Fibroblast of gingiva (primary cell): ENCODE measurements at regions not wholly inside any gene's neighbourhood (a gene's known extent, or its start where the extent isn't known, plus 50 kb on each side); places are given as distances from the start of the nearest gene placed in this dataset.

Experiments used
- DNase-seq: peaks from one replicate; pipeline ENCODE4 v3.0.0-alpha.2; 2011; ENCODE audit warnings: low read depth

DNA sequence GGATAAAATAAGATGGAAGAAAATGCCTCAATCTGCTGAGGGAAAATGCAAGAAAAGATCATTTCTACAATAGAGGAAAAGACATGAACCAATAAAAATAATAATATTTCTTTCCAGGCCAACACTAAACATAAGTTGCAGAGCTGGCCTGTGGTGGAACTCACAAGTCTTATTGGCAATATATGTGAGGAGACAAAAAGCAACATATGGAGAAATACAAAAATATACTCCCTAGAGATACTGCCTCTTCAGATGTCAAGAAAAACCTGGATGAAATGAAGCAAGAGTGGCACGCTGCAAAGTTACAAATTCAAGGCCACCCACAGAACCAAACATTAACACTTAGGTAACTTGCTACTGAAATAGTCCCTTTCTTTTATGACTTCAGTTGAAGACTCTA, 264.9 kb upstream of the FMN2 start:
- DNase-seq, result no peak

DNA sequence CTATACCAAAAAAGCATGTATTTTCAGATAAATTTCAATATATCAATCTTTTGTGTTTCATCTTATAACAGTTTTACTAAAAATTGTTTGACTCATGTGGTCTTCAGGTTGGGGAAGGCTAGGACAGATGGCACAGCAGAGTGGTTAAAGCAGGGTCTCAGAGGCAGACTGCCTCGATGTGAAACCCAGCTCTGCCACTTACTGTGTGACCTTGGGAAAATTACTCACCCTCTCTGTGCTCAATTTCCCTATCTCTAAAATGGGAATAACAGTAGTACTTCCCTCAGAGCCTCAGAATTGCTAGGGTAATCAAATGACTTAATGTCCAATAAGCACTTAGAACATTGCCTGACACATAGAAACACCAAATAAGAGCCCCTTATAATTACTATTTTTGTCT, 262.1 kb upstream of the FMN2 start:
- no peak for DNase-seq

DNA sequence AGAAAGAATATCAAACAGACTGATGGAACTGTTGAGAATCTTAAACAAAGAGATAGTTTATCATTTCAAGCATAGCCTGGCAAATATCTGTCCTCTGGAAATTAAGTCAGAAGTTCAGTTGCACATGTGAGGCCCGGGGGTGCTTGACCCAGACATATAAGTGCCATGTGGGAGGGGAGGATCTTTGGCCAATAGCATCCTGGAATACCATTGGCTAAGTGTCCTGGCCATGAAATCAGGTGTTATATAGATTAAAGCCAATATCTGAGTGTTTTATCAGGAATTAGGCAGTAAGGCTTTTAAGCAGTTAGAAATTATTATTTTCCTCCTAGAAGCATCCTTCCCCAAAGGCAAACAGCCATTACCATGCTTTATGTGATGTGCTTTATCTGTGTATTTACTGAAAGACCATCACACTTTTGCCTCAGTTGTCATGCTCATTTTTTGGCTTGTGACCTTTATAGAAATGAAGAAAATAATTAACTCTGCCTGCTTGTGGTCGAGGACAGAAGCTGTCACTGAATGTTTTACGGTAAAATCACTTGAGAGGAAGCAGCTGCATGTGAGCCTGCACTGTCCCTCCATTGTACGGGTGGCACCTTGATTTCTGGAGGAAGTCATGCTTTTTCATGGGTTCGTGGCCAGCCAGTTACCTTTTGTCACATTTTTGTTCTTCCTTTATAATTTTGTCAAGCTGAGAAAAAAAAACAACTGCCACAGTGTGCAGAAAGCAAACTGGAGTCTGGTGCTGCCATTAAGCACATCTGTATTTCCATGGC, 259.9 kb upstream of the FMN2 start:
- no peak for DNase-seq

DNA sequence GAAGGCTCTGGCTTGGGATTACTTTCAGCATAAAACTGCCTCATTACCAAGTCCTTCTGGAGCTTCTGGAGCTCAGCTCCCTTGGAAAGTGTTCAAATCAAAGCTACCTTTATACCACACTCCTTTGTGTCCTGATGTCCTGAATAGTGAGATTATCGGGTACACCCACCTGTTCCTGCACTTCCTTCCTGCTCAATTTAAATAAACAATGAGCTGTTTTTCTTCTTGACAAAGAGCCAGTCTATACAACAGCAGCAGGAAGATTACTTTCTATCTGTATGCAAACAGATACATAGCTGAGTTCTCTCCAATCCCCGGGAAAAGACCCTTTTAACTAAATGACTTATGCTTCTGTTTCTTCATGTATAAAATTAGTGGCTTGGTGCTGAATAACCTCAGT, 258.0 kb upstream of the FMN2 start:
- no peak for DNase-seq

DNA sequence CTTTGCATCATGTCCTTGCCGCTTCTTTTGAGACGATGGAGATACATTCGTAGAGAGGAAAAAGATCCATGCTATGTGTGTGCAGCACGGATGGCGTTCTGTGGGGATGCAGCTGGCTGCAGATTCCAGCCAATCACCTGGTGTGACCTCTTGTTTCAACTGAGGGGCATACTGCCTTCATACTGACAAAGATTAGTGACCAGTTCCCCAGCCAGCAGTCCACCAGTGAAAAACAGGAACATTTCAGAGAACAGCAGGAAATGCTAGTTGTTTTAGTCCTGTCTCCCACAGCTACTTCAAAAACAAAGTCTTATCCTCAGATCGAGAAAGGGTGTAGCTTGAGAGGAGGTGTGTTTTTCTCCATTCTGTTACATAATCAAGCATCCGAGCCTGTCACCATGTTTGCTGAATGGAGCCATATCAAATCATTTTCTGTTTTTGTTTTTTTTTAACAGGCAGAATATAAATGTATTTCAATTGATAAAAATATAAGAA, 255.7 kb upstream of the FMN2 start:
- DNase-seq, result no peak

DNA sequence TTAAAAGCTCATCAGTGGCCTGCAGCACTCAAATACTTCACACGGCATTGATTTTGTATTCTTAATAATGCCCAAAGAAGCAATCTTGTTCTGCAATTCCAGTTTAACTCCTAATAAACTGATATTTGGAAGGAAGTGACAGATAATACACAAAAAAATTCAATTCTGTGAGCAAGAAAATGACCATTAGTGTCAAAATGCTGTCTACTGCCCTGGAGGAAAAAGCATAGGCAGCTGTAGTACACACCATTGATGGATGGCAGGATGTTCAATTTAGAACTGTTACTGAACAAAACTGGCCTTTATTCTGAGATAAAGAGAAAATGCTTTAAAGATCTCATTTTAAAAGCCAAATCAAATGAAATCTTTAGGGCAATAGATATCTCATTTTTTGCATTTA, 251.3 kb upstream of the FMN2 start:
- DNase-seq, result no peak

DNA sequence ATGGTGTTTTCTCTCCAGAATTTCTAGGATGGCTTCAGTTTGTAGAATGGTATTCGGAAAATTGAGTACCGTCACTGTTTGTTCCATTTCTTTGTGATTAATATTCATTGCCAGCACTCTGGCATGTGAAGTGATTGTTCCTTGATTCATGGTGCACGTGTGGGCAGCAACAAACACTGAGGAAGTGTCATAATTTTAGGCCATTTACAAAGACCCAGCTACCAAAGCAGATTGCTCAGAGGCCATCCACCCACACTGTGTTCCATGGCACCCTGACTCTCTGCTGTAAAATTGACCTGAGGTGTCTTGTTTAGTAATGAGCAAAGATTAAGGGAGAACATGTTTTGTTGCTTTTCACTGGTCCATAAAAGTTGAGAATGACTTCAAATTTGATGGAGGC, 250.9 kb upstream of the FMN2 start:
- no peak for DNase-seq

DNA sequence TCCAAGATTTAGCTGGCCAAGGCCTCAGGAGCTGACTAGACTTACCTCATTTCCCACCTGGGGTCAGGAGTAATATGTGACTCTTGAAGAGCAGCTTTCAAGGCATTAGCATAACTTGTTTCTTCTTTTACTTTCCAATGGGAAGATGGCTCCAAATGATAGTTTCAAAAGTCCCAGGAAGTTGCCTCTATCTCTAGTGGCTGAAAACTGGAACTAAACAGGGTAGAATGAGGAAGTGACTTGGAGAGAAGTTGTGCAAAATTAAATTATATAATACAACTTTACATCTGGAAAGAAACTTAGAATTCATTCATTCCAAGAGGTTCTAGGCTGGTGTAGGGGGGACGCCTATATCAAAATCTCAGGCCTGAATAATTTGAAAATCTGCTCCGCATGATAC, 250.1 kb upstream of the FMN2 start:
- no peak for DNase-seq

DNA sequence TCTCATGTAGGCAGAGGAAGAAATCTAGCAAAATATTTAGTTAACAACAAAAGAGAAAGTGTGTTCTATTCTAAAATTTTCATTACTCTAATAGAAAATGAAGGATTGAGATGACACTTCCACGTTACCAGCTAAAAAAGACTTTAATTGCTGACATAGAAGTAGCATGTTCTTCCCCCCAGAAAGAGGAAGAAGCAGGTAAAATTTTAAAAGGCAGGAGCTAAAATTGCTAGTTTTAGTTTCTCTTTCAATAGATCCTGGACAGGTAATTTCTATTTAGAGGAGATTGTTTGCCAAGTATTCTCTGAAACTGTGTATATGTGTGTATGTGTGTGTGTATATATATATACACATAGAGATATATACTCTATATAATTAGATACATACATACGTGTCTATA, 248.1 kb upstream of the FMN2 start:
- DNase-seq, result no peak

DNA sequence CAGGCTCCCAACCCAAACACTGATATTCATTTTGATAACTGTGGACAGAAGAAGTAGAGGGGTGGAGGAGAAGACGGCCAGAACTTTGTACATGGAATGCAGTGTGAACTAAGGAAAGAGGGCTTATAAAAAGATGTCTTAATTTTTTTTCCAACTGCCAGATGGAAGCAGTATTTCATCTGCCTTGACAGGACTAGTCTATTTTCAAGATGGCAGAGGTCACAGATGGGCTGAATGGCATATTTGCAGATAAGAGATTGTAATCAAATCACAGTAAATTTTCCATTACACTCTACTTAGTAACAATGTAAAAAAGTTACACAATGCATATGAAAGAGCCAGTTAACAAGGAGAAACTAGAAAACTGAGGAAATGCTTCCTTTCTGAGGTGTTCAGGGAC, 246.8 kb upstream of the FMN2 start:
- DNase-seq, result no peak

DNA sequence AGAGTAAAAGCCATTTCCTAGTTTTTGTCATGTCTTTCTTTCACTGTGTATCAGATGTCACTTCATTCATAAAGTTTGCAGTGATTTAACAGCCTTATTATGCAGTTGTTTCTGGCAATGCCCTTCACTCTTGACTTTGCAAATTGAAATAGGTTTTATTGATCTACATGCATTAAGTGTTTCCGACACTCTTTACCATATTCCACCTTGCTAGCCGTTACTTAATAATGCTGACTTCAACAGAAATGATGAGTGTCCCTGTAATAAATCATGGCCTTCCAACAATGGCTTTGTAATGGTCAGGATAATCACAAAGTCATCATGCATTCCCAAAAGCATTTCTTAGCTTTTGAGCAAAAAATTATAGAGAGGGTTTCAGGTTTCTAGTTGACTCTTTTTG, 236.8 kb upstream of the FMN2 start:
- DNase-seq, result no peak

DNA sequence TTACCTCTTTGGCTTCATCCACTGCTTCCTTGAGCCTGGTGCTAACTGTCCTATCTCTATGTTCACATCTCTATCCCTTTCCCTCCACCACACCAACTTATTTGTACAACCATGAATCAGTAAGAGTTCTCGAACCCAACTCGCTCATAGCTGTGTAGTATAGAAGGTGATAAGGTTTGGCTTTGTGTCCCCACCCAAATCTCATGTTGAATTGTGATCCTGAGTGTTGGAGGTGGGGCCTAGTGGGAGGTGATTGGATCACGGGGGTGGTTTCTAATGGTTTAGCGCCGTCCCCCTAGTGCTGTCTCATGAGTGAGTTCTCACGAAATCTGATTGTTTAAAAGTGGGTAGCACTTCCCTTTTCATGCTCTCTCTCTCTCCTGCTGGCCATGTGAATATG, 235.6 kb upstream of the FMN2 start:
- no peak for DNase-seq

DNA sequence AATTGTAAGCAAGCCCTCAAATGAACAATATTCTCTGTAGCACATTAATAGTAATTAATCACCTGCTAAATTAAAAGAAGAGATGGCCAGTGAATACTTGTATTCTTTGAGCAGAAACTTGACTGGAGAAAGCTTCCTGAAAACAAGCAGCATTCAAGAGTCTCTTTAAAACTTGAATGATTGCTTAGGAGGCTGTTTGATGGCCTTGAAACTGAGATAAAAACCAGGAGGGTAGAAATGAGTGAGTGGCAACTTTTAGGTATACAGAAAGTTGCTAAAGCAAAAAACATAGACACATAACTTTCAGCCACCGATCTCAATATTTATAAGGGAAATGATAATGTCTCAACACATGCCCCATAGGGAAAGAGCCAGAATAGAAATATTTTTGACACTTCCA, 234.8 kb upstream of the FMN2 start:
- no peak for DNase-seq

DNA sequence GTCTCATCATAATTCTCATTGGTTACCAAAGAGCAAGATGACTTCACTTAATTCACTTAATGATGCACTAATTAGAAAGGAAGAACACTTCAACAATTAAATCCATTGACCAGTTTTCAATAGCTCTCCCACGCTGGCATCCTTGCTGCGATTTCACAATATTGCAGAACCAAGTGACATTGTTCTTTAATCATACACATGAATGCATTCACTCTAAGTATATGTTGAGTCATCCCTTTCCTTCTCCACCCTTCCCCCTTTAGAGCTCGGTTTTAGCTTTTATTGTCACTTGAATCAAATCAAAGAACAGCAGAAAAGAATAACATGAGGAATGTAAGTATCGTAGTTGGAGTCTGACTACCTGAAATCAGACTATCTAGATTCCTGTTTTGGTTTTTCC, 233.6 kb upstream of the FMN2 start:
- no peak for DNase-seq

DNA sequence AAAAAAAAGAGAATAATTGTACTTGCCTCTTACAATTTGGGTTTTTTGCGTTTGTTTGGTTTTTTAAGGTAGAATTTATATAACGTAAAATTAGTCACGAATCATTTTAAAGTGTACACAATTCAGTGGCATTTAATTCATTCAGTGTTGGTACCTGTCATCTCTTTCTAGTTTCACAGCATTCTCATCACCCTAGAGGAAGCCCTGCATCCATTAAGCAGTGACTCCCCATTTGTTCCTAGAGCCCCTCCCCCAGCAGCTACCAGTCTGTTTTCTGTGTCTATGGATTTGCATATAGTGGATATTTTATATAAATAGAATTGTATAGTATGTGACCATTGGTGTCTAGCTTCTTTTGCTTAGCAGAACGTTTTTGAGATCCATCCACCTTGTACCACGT, 233.2 kb upstream of the FMN2 start:
- DNase-seq, result no peak

DNA sequence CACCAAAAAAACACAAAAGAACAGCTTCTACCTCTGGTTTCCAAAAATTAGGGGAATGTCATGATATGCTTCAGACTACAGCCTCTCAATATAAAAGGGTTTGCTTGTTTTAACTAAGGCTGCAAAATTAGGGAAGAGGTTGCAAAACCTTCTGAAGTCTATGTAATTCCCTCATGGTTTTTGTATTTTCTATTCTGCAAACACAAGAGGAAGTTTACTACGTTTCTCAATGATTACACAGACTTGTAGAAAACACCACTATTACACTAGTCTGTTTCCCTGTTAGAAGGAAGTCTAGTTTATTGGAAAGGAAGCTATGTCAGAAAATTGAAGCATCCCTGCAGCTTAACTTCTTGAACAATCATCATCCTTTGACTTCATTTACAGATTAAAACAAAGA, 229.7 kb upstream of the FMN2 start:
- no peak for DNase-seq

DNA sequence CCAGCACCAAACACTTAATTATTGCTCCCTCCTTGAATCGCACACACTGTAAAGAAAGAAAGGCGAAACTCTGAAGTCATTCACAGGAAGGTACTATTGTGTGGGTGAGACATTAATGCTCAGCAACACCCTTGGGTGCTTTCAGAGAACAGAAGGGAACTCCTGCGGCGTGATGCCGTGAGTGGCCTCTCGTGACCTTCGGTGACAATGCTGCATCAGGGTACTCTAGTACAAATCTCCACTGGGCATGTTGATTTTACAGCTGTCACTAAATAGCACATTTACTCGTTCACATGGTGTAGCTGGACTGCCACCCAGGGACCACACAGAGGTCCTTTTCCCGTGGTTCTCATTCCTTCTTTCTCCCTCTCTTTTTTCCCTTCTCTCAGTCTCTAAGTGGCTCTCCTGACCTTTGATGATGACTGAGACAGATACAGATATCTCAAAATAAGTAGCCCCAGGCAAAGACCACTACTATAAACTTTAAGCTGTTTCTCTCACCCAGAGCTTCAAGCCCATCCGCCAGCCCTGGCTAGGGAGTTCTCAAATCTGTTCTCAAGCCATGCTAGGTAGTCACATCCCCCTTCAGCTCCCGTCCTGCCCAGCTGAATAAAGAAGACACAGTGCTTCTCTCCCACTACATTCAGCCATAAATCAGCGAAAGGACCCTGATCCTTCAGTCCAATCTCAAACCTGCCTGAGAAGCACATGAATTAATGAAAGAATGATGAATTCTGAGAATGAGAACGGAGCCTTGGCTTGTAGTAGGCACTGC, 223.4 kb upstream of the FMN2 start:
- DNase-seq, result no peak

DNA sequence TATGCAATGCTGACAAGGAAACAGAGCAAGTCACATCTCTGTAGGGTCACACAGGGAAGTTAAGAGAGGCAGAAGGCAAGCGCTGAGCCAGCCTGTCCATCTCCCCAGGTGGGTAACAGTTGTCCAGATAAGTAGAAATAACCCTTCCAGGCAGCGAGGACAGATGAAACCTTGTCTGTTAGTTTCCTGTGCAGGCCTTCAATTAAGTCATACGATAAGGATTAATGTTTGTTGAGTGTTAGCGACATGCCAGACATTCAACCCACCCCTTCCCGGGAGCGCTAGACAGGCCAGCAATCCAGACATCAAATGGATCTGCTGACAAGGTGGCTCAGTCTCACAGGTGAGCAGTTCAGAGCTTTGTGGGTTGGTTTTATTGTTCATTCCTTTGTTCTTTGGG, 221.5 kb upstream of the FMN2 start:
- no peak for DNase-seq

DNA sequence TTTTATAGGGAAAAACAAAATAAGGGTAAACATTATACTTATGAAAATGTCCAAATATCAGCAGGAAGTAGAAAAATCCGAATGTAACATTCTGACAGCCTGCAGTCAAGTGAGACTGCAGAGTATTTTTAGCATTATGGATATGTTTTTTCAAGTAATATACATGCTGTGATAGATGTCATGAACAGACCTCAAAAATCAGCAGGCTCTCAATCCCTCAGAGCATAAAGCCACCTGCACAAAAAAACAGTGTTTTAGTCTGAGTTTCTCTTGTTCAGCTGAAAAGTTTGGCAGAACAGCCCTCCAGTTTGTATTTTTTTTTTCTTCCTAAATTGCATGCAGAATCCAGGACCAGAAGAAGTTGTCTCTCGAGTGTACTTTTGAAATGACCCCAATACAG, 219.1 kb upstream of the FMN2 start:
- no peak for DNase-seq

DNA sequence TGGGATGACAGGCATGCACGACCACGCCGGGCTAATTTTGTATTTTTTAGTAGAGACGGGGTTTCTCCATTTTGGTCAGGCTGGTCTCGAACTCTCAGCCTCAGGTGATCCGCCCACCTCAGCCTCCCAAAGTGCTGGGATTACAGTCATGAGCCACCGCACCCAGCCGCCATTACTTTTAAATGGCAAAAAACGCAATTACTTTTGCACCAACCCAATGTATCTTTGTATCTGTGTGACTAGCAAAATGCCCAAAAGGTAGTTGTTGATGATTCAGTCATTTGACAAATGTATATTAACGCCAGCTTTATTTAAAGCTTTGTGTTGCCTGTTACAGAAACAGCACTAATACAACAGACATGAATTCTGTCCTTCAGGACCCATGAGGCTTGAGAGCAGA, 216.9 kb upstream of the FMN2 start:
- no peak for DNase-seq

DNA sequence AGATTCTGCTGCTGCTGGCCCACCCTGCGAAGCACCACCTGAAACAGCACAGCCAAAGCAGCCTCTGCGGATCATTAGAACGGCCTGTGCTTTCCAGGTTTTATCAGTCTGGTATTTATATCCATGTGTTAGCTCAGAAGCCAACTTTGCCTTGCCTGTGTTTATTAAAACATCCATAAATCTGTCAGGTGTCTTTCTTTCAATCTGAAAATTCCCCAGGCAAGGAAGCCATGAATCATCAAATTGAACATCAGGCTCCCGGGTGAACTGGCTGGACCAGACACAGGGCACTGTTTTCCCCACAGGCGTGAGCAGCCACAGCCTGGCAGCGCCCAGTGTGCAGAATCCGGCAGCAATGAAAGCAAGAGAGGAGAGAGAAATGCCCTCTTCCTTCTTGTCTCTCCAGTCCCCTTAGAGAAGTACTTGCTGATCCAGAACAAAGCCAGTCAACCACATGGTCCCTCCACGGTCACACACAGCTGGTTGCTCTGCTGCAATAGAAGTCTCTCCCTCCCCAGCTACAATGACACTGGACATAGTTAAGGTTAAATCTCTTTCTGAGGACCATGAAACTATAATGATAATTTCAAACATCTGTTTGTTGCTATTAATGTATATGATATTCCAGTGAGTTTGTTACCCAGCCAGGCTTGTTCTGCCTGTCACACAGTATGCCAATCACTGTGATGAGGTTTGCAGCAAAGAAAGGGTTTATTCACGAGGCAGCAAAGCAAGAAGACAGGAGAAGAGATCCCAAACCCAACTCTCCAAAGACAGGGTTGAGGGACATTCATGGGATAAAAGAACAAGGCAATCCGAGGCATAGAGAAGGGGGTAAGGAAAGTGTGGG, 212.1 kb upstream of the FMN2 start:
- no peak for DNase-seq

DNA sequence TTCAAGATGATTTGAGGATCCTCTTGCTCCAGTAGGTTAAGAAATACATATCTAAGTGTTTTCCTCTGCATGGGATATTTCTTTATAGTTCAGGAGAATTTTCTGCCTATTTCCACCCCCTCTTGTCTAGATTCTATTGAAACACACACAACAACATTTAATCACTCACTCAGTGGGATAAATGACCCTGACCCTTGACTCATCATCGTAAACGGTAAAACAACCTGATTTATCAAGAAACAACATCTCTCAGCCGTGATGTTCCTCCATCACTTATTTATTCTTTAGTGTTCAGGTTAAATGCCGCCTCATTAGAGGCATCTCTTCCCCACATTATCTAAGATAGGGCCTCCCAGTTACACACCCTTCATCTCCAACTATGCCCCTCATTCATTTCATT, 208.7 kb upstream of the FMN2 start:
- DNase-seq, result no peak

DNA sequence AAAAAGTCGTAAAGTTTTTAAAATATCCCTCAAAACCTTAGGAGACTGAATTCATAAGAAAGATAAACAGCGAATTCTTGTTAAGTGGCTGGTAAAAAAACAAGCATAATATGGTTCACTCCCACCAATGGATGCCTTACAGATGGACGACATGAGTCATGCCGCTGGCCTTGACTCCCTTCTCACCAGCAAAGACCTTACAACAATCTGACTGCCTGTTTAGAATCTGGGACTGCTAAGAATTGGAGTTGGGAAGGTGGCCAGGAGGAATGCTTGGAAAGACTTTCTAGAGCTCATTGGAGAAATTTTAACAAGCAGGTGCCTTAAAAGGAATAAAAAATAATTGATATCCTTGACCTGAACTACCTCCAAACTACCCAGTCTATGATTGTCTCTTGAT, 206.9 kb upstream of the FMN2 start:
- DNase-seq, result no peak
